ENCODE measurements at regions not wholly inside any gene's neighbourhood (a gene's known extent, or its start where the extent isn't known, plus 50 kb on each side); places are given as distances from the start of the nearest gene placed in this dataset.
"Not testable (repeated sequence)": the region's sequence is repeated elsewhere in the genome, so short reads cannot be mapped to it uniquely, and the experiment has no call there.

- DNase-seq (ENCODE audit: low read depth), result no peak
Measured at GRCh38 chr12:89883630-89884389, 175.2 kb upstream of the ATP2B1 start.

- no peak for DNase-seq (ENCODE audit: low read depth)
Measured at GRCh38 chr12:89882792-89883191, 174.2 kb upstream of the ATP2B1 start.

DNA sequence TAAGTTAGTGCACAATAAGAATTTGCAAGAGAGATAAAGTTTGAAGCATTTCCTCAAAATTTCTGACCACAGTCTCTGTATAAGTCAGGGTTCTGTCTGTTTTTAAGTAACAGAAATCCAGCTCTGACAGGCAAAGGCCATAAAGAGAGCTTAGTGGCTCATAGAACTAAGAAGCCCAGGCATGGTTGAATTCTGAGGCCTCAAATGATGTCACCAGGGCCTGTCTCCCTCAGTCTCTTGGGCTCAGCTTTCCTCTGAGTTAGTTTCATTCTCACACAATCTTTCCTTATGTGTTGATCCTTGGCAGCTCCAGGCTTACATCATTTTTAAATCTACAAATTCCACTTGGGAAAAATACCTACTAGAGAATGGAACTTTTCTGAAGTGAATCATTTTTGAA, 173.4 kb upstream of the ATP2B1 start:
- DNase-seq (ENCODE audit: low read depth), result no peak

DNA sequence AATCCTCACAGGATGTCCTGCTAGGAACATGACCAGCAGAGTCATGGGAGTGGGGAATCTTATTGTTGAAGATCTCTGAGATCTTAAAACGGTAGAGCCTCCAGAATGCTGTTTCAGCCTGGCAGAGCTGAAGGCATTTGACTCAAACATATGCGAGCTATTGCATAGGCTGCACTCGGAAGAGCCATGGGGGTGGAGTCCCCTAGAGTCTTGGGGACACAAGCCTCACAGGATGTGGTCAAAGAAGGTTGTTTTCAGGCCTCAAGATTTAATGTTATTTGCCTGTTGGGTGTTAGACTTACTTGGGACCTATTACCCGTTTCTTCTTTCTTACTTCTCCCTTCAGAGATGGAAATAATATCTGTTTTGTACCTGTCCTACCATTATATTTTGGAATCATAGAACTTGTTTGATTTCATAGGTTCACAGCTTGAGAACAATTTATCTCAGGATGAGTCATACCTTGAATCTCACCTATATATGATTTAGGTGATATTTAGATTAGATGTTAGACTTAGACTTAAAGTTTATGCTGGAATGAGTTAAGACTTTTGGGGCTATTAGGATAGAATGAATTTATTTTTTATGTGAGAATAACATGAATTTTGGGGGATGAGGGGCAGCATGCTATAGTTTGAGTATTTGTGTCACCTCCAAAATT, 172.2 kb upstream of the ATP2B1 start:
- DNase-seq (ENCODE audit: low read depth), result no peak

- no peak for DNase-seq (ENCODE audit: low read depth)
Measured at GRCh38 chr12:89879766-89880165, 171.1 kb upstream of the ATP2B1 start.

GRCh38 chr12:89878950-89879349, 170.3 kb upstream of the ATP2B1 start:
- DNase-seq (ENCODE audit: low read depth), result no peak

GRCh38 chr12:89878327-89878726, 169.7 kb upstream of the ATP2B1 start:
- DNase-seq (ENCODE audit: low read depth), result no peak

DNA sequence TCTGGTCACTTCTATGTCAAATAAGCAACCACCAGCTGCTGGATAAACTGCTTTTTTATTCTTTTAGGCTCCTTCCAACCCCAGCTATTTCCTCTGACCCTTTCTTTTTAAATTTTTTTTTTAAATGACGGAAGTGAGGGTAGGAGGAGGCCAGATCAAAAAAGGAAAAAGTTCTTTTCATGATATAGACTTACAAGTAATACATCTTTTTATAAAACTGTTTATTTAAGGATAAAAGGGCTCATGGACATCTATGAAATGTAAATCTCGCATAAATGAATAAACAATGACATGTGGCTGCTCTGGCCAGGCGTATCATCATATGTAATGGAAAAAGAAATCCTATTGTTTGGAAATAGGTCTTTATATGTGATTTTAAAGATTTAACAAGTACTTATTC, 169.0 kb upstream of the ATP2B1 start:
- DNase-seq (ENCODE audit: low read depth), result no peak

GRCh38 chr12:89877136-89877535, 168.5 kb upstream of the ATP2B1 start:
- DNase-seq (ENCODE audit: low read depth), result no peak

DNA sequence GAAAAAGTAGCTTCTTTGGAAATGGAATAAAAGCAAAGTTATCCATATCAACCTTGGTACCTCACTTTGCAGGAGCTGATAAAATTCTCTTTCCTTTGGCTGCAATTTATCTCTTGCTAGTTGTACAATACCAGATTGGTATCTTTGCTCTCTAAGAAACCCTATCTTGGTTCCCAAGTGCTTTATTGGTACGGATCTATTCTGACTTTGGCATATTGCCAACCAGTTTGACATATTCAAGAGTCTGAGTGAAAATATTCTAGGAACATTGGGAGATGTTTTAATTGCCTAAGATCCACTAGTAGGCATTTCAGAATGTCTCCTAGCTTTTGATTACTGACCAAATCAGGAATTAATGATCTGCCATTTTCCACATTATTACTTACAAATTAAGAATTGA, 167.2 kb upstream of the ATP2B1 start:
- no peak for DNase-seq (ENCODE audit: low read depth)

- DNase-seq (ENCODE audit: low read depth), result no peak
Measured at GRCh38 chr12:89875225-89875624, 166.6 kb upstream of the ATP2B1 start.

DNA sequence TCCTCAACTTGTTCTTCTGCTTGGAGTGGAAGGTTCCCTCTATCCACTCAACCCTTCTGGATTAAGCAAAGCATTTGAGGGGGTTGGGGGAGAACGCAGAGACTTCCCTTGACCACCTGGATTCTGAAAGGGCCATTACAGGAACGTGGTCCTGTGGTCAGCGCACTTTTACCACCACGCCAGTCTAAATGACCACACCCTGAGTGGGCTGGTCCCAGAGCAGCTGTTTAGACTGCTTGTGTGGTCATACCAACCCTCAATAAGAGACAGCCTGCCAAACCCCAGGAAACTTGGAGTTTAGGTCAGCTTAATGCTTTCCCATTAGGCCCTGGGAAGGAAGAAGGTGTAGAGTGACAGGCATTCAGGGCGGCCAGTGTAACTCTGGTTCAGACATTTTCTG, 165.5 kb upstream of the ATP2B1 start:
- no peak for DNase-seq (ENCODE audit: low read depth)

GRCh38 chr12:89873745-89874144, 165.1 kb upstream of the ATP2B1 start:
- DNase-seq (ENCODE audit: low read depth), result no peak

DNA sequence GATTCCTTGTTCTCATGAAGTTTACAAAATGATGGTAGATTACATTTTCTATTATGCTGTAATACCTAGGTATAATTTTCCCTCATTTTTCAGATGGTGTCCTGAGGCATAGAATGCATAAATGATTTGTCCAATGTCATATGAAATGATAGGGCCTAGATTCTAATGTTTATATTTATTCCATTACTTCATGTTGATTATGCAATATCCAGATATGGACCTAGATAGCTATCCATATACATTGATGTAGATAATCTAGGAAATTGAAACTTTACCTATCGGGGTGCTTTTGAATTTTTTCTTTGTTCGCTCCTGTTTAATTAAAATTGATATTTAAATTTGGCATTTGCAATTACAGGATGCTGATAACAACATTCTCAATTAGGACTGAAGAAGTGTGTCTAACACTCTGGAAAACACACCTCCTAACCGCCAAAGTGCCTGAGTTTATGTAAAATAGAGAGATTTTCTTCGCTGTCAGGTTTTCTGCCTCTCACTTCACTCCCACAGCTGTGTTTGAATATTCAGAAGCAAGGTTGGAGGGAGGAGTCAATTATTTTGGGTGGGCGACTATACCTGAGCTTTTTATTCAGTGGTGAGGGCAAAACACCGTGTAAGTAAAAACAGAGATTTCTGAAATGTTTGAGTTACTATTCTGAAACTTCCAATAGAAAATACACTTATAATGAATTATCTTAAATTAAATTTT, 164.4 kb upstream of the ATP2B1 start:
- no peak for DNase-seq (ENCODE audit: low read depth)

GRCh38 chr12:89870413-89871184, 162.0 kb upstream of the ATP2B1 start:
- DNase-seq (ENCODE audit: low read depth), result no peak

- not testable (repeated sequence) for DNase-seq (ENCODE audit: low read depth)
Measured at GRCh38 chr12:89867611-89868010, 159.0 kb upstream of the ATP2B1 start.

GRCh38 chr12:89864411-89864810, 155.8 kb upstream of the ATP2B1 start:
- no peak for DNase-seq (ENCODE audit: low read depth)

DNA sequence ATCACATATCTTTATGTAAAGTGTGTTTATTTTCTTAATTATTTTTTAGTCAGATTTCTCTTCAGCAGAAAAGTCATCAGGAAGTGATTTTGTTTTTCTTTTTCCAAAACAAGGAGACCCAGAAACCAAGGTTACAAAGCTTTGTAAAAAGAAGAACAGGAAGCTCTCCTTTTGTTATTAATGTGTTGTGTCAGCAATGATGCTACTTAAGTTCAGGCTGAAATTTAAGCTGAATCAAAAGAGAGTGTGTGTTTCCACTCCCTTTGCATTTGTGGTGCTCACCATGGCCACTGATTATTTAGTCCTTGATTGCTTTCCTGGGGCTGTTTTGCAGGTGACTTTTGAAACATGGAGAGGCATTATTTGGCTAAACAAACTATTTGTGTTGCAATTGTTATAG, 155.3 kb upstream of the ATP2B1 start:
- DNase-seq (ENCODE audit: low read depth), result no peak

DNA sequence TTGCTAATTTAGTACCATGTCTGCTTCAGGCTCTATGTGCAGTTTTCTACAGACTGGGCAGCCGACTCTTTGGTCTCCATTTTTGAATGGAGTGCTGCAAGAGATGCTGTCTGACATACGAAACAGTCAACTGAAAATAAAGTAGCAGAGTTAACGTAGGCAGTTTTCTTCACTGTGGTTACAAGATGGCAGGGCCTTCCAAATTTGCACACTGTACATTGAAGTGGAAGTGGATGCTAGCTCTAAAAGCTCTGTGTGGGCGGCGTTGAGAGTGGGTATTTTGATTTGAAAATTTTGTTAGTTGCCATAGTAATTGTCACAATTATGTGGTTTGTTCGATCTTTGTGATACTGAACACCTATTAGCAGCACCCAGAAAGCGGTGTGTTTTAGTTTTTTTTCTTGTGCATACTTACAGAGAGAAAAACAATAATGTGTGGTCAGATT, 154.9 kb upstream of the ATP2B1 start:
- no peak for DNase-seq (ENCODE audit: low read depth)

GRCh38 chr12:89862511-89863445, 154.1 kb upstream of the ATP2B1 start:
- DNase-seq (ENCODE audit: low read depth), result no peak

DNA sequence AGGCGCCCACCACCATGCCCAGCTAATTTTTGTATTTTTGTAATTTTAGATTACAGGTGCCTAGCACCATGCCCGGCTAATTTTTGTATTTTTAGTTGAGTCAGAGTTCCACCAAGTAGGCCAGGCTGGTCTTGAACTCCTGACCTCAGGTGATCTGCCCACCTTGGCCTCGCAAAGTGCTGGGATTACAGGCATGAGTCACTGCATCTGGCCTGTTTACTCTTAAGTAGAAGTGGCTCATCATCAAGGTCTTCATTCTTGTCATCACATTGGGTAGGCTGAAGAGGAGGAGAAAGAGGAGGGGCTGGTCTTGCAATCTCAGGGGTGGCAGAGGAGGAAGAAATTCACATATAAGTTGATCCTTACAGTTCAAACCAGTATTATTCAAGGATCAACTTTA, 152.4 kb upstream of the ATP2B1 start:
- no peak for DNase-seq (ENCODE audit: low read depth)
